ENCODE measurements at regions not wholly inside any gene's neighbourhood (a gene's known extent, or its start where the extent isn't known, plus 50 kb on each side); places are given as distances from the start of the nearest gene placed in this dataset.

DNA sequence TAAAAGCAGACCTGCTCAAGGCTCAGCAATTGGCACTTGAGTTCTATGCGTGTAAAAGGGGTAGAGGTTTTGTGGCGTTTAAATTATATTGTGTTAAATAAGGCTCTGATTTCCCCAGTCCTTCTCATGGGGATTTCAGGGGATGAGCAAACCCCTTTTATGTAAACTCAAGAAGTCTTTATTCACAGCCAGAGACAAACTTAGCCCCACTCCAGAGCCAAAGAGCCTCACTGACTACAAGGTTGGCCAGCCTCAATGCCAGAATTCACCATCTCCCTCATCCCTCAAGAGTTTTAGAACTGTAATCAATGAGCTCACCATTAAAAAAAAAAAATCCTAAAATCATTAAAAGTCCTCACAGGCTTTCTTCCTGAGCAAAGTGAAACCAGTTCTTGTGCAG lies 107.8 kb downstream of the SLC30A10 start:
- 51% methylated on average over 2 of the region's 2 CpGs for WGBS (ENCODE audit: low lambda C conversion rate)
- ATAC-seq (no peak), DNase-seq (ENCODE audit: low spot score) (no peak), FAIRE-seq (no peak)
- H2AFZ ChIP-seq (ENCODE audit: low read length): no peak overlapping the region
- H3K27me3 ChIP-seq (ENCODE audit: control insufficient read depth in 1 of 2, insufficient read depth in 2 of 2, low read length in 2 of 2): peaks cover 1 to 5% of the 10 kb centered on the region in 2 experiments; a peak in 2 of 5 replicates
- no peaks in the 10 kb centered on the region for H3K36me3 ChIP-seq (replicated peaks in 1 of 2; ENCODE audit: control insufficient read depth in 1 of 2, insufficient read depth in 2 of 2, low read length in 2 of 2)
- BruUV-seq (replicated peaks): no TSS peak
- no peak overlapping the region for H3K4me3 ChIP-seq (replicated peaks in 1 of 3; ENCODE audit: insufficient read depth in 1 of 3, low read depth in 2 of 3, low read length in 3 of 3)
- H3K9ac ChIP-seq (ENCODE audit: insufficient read depth, low read depth, low read length): no peak overlapping the region
- no peaks in the 10 kb centered on the region for H3K4me1 ChIP-seq (ENCODE audit: insufficient read depth, low read length)
- intact Hi-C loops (cut with micrococcal nuclease; ENCODE audit: unreplicated experiment) (no loop called here), in situ Hi-C loops (cut with HindIII; ENCODE audit: extremely low pct_ligation_motif_present, low pct_unique_long_range_greater_than_20kb) (no loop called here)
- H3K27ac ChIP-seq (ENCODE audit: extremely low read length, insufficient read depth, low read length): no peak overlapping the region
- no peaks in the 10 kb centered on the region for H3K9me3 ChIP-seq (ENCODE audit: low read length)
- no peaks in the 10 kb centered on the region for H3K79me2 ChIP-seq (ENCODE audit: insufficient read depth, low read length)
- ChIA-PET CTCF (ENCODE audit: low intra/inter-chr PET ratio, low total read pairs) (no interaction called here), POLR2A (no interaction called here)
- no peak overlapping the region for H3K4me2 ChIP-seq (ENCODE audit: low read depth, low read length)
- no peaks in the 10 kb centered on the region for H4K20me1 ChIP-seq (ENCODE audit: insufficient read depth, low read length)
- TF ChIP-seq HNF4A (CRISPR knock-in tag; IDR thresholded peaks at IDR 0.05) (no peak), ATRX (CRISPR knock-in tag; IDR thresholded peaks at IDR 0.05; ENCODE audit: borderline replicate concordance) (no peak)

DNA sequence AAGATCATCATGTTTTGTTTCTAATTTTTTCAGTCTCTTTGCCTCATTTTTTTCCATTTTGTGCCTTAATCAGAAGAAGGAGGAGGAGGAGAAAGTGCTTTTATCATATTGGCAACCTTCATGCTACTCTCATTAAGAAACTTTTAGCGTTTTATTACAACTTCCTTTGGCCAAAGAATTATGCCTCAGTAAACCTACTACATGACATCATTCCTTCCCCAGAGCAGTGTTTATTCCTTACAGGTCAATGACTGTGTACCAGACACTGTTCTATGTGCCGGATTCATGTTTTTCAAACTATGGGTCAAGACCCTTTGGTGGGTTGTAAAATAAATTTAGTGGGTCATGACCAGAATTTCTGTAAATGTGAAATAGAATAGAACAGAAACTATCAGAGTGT lies 110.4 kb downstream of the SLC30A10 start:
- Histone ChIP-seq H3K4me2 (ENCODE audit: low read depth, low read length) (no peak overlapping the region), H3K36me3 (replicated peaks in 1 of 2; ENCODE audit: control insufficient read depth in 1 of 2, insufficient read depth in 2 of 2, low read length in 2 of 2) (no peaks in the 10 kb centered on the region), H3K4me1 (ENCODE audit: insufficient read depth, low read length) (no peaks in the 10 kb centered on the region), H3K9ac (ENCODE audit: insufficient read depth, low read depth, low read length) (no peak overlapping the region), H2AFZ (ENCODE audit: low read length) (no peak overlapping the region), H3K9me3 (ENCODE audit: low read length) (no peaks in the 10 kb centered on the region), H3K27me3 (ENCODE audit: control insufficient read depth in 1 of 2, insufficient read depth in 2 of 2, low read length in 2 of 2) (peaks cover 1 to 5% of the 10 kb centered on the region in 2 experiments; a peak in 2 of 5 replicates), H4K20me1 (ENCODE audit: insufficient read depth, low read length) (no peaks in the 10 kb centered on the region), H3K79me2 (ENCODE audit: insufficient read depth, low read length) (no peaks in the 10 kb centered on the region), H3K27ac (ENCODE audit: extremely low read length, insufficient read depth, low read length) (no peak overlapping the region), H3K4me3 (replicated peaks in 1 of 3; ENCODE audit: insufficient read depth in 1 of 3, low read depth in 2 of 3, low read length in 3 of 3) (no peak overlapping the region)
- ChIA-PET CTCF (ENCODE audit: low intra/inter-chr PET ratio, low total read pairs) (no interaction called here), POLR2A (no interaction called here)
- DNase-seq (ENCODE audit: low spot score): no peak
- BruUV-seq (replicated peaks): no TSS peak
- WGBS (ENCODE audit: low lambda C conversion rate): 54% methylated on average over 2 of the region's 2 CpGs
- FAIRE-seq: no peak
- no peak for ATAC-seq
- in situ Hi-C loops (cut with HindIII; ENCODE audit: extremely low pct_ligation_motif_present, low pct_unique_long_range_greater_than_20kb): loop anchor here (10.0 kb wide), 1 partner anchor 1473 kb away; the partner anchor contains the start of gene TGFB2
- intact Hi-C loops (cut with micrococcal nuclease; ENCODE audit: unreplicated experiment): loop anchor here (10.0 kb wide), 2 partner anchors 153 to 253 kb away; no protein-coding TSS in a partner anchor
- no peak for TF ChIP-seq SATB2 (CRISPR knock-in tag; IDR thresholded peaks at IDR 0.05)
- TF ChIP-seq ZFP41 (CRISPR knock-in tag; IDR thresholded peaks at IDR 0.05; ENCODE audit: borderline replicate concordance): no peak
- TF ChIP-seq, protein P1, sequence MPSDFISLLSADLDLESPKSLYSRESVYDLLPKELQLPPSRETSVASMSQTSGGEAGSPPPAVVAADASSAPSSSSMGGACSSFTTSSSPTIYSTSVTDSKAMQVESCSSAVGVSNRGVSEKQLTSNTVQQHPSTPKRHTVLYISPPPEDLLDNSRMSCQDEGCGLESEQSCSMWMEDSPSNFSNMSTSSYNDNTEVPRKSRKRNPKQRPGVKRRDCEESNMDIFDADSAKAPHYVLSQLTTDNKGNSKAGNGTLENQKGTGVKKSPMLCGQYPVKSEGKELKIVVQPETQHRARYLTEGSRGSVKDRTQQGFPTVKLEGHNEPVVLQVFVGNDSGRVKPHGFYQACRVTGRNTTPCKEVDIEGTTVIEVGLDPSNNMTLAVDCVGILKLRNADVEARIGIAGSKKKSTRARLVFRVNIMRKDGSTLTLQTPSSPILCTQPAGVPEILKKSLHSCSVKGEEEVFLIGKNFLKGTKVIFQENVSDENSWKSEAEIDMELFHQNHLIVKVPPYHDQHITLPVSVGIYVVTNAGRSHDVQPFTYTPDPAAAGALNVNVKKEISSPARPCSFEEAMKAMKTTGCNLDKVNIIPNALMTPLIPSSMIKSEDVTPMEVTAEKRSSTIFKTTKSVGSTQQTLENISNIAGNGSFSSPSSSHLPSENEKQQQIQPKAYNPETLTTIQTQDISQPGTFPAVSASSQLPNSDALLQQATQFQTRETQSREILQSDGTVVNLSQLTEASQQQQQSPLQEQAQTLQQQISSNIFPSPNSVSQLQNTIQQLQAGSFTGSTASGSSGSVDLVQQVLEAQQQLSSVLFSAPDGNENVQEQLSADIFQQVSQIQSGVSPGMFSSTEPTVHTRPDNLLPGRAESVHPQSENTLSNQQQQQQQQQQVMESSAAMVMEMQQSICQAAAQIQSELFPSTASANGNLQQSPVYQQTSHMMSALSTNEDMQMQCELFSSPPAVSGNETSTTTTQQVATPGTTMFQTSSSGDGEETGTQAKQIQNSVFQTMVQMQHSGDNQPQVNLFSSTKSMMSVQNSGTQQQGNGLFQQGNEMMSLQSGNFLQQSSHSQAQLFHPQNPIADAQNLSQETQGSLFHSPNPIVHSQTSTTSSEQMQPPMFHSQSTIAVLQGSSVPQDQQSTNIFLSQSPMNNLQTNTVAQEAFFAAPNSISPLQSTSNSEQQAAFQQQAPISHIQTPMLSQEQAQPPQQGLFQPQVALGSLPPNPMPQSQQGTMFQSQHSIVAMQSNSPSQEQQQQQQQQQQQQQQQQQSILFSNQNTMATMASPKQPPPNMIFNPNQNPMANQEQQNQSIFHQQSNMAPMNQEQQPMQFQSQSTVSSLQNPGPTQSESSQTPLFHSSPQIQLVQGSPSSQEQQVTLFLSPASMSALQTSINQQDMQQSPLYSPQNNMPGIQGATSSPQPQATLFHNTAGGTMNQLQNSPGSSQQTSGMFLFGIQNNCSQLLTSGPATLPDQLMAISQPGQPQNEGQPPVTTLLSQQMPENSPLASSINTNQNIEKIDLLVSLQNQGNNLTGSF (CRISPR knock-in tag; IDR thresholded peaks at IDR 0.05): no peak
- TF ChIP-seq ATF7 (IDR thresholded peaks at IDR 0.05): peak; percentile 49; the same call in 1 of the 2 replicates
- no peak for TF ChIP-seq ATF7 (CRISPR knock-in tag; IDR thresholded peaks at IDR 0.05)
- TF ChIP-seq, protein P2, sequence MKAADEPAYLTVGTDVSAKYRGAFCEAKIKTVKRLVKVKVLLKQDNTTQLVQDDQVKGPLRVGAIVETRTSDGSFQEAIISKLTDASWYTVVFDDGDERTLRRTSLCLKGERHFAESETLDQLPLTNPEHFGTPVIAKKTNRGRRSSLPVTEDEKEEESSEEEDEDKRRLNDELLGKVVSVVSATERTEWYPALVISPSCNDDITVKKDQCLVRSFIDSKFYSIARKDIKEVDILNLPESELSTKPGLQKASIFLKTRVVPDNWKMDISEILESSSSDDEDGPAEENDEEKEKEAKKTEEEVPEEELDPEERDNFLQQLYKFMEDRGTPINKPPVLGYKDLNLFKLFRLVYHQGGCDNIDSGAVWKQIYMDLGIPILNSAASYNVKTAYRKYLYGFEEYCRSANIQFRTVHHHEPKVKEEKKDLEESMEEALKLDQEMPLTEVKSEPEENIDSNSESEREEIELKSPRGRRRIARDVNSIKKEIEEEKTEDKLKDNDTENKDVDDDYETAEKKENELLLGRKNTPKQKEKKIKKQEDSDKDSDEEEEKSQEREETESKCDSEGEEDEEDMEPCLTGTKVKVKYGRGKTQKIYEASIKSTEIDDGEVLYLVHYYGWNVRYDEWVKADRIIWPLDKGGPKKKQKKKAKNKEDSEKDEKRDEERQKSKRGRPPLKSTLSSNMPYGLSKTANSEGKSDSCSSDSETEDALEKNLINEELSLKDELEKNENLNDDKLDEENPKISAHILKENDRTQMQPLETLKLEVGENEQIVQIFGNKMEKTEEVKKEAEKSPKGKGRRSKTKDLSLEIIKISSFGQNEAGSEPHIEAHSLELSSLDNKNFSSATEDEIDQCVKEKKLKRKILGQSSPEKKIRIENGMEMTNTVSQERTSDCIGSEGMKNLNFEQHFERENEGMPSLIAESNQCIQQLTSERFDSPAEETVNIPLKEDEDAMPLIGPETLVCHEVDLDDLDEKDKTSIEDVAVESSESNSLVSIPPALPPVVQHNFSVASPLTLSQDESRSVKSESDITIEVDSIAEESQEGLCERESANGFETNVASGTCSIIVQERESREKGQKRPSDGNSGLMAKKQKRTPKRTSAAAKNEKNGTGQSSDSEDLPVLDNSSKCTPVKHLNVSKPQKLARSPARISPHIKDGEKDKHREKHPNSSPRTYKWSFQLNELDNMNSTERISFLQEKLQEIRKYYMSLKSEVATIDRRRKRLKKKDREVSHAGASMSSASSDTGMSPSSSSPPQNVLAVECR (CRISPR knock-in tag; IDR thresholded peaks at IDR 0.05; ENCODE audit: borderline replicate concordance): no peak
- no peak for TF ChIP-seq XRCC5 (optimal IDR thresholded peaks at IDR 0.05; ENCODE audit: low read length)
- no peak for TF ChIP-seq U2AF2 (IDR thresholded peaks at IDR 0.05; ENCODE audit: low read depth, low read length)

Measured in HepG2 (cell line).